ENCODE measurements at regions not wholly inside any gene's neighbourhood (a gene's known extent, or its start where the extent isn't known, plus 50 kb on each side); places are given as distances from the start of the nearest gene placed in this dataset.
"Not testable (repeated sequence)": the region's sequence is repeated elsewhere in the genome, so short reads cannot be mapped to it uniquely, and the experiment has no call there.

DNA sequence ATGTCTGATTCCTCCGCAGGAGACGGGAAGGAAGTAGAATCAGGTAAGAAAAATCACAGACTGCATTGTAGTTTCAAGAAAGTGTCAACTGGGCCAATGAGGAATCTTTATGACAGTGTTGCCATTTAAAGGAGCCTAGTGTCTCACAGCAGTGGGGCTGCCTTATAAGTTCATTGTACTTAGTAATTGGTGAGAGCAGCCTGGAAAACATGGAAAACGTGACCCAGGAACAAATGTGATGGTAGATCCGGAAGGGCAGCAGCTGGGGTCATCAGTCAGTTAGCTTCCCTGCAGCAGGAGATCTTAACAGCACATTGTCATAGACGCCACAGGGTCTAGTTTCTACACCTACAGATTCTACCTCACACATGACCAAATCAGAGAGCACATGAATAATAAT is 630.0 kb upstream of the LMO3 start:
- DNase-seq (ENCODE audit: low read depth in 2 of 2) = no peak

- no peak for DNase-seq (ENCODE audit: low read depth in 2 of 2)
These were observed 610.0 kb upstream of the LMO3 start for GRCh38 chr12:17215759-17216570.

DNA sequence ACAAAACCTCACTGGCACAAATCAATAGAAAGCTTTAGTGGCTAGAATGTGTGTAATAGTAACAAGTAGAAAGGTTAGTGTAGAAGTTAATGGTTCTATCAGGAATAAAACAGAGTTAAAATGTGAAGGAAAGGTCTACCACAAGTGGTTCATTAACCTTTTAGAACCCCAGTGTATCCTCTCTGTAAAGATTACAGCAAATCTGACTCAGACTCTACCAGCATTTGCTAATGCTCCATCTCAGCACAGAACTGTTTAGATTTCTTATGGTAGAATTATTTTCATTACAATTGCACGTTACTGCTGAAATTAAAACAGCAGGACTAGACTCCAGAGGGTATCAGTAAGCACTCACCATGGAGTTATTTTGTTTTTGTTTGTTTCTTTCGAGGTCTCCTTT is 609.0 kb upstream of the LMO3 start:
- no peak for DNase-seq (ENCODE audit: low read depth in 2 of 2)

DNA sequence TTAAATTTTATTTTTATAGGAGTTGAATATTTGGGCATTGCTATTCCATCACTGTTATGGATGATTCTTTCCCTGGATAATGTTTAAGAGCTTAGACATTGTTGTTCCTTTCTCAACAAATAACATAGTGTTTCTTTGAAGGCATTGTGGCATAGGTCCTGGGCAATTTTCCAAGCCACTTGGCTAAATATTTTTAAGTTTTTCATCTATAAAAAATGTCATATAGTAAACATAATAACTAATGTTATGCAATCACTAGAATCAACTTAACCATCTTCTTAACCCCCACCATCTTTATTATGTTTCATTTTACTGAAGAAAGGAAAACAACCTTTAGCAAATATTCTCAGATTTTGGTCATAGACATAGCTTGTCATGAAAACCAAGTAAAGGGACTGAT is 600.6 kb upstream of the LMO3 start:
- no peak for DNase-seq (ENCODE audit: low read depth in 2 of 2)

- no peak for DNase-seq (ENCODE audit: low read depth in 2 of 2)
These were observed 598.5 kb upstream of the LMO3 start for GRCh38 chr12:17204289-17205054.

GRCh38 chr12:17203497-17203896 is 597.5 kb upstream of the LMO3 start:
- no peak for DNase-seq (ENCODE audit: low read depth in 2 of 2)

GRCh38 chr12:17197971-17198370 is 592.0 kb upstream of the LMO3 start:
- no peak for DNase-seq (ENCODE audit: low read depth in 2 of 2)

GRCh38 chr12:17192721-17193120 is 586.8 kb upstream of the LMO3 start:
- DNase-seq (ENCODE audit: low read depth in 2 of 2) = no peak

DNA sequence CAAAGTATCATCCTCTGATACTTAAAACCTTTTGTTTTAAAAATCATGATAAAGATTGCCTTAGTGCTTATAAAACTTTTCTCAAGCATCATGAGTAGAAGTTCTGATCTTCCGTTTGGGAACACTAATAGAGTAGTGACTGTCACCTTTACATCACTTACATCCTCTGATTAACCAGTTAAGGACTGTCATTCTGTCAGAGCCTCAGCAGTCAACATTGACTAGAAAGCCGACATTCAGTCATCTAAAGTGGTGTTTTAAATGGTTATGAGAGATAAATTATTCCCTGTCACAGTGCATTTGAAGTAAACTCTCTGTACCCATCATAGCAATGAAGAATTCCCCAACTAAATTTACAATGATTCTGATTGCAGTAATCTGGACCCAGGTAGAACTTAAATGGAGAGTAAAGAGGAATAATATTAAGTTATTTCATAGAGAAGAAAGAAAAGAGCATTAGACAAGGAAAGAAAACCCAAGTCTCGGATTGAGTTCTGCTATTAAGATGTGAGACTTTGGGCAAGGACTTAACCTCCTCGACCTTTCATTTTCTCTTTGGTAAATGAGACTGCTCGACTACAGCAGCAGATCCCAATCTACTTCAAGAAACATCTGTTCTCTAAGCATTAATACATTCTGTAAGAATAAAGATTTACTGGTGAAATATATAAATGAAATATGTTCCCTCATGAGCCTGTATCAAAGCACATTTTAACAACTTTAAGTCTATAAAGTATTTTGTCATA is 563.9 kb upstream of the LMO3 start:
- DNase-seq (ENCODE audit: low read depth in 2 of 2) = no peak

- DNase-seq (ENCODE audit: low read depth in 2 of 2) = no peak
These were observed 553.7 kb upstream of the LMO3 start for GRCh38 chr12:17159506-17160300.

GRCh38 chr12:17158201-17158600 is 552.2 kb upstream of the LMO3 start:
- no peak for DNase-seq (ENCODE audit: low read depth in 2 of 2)

GRCh38 chr12:17151917-17152316 is 546.0 kb upstream of the LMO3 start:
- DNase-seq (ENCODE audit: low read depth in 2 of 2) = no peak

- no peak for DNase-seq (ENCODE audit: low read depth in 2 of 2)
These were observed 542.7 kb upstream of the LMO3 start for GRCh38 chr12:17148706-17149105.

- no peak for DNase-seq (ENCODE audit: low read depth in 2 of 2)
These were observed 536.9 kb upstream of the LMO3 start for GRCh38 chr12:17142856-17143255.

DNA sequence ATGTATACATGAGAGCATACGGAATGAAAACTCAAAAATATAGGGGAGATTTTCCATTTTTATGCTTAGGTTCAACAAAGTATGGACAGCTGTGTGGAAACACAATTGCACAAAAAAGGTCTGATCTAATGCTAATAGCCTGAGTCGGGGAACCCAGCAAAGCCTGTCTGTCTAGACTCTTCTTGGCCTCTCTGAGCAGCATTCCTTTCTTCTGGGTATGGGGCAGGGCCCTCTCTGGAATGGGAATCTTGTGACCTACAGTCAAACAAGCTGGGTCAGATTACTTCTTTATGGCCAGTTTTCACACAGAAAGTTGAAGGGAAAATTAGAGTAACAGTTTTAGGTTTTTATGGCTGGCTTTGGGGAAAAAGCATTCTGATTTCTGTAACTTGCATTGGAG is 534.0 kb upstream of the LMO3 start:
- DNase-seq (ENCODE audit: low read depth in 2 of 2) = no peak

DNA sequence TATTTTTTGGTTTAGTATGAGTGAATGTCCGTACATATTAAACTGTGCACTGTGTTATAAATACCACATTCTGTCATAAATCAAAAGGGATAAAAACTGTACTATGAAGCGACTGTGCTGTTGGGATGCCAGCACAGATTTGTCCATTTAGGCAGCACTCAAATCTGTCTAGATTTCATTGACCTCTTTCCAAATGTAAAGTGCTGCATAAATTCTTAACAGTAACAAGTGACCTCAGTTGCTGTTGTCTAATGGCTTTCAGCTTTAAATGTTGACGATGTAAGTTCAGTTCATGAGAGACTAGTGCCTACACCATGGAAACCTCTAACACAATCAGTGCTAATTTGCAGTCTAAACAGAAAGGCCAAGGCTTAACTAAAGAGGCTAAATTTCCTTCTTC is 531.4 kb upstream of the LMO3 start:
- DNase-seq (ENCODE audit: low read depth in 2 of 2) = no peak

GRCh38 chr12:17134315-17134714 is 528.4 kb upstream of the LMO3 start:
- no peak for DNase-seq (ENCODE audit: low read depth in 2 of 2)

DNA sequence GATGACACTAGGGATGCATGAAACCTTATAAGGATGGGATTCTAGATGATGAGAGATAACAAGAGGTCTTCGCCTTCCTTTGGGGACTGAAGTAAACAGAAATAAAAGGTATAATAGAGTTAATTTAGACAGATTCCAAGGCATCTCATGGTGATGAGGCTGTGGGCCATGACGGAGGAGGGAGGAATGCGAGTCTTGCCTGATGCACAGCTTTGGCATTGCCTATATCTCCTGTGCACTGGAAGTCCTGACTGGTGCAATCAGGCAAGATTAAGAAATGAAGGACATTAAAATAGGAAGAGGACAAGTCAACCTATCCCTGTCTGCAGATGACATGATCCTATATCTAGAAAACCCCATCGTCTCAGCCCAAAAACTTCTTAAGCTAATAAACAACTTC is 526.4 kb upstream of the LMO3 start:
- no peak for DNase-seq (ENCODE audit: low read depth in 2 of 2)

- DNase-seq (ENCODE audit: low read depth in 2 of 2) = not testable (repeated sequence)
These were observed 510.6 kb upstream of the LMO3 start for GRCh38 chr12:17116538-17116937.

GRCh38 chr12:17110316-17110715 is 504.4 kb upstream of the LMO3 start:
- no peak for DNase-seq (ENCODE audit: low read depth in 2 of 2)

GRCh38 chr12:17108877-17109541 is 503.0 kb upstream of the LMO3 start:
- DNase-seq (ENCODE audit: low read depth in 2 of 2) = no peak
